ENCODE measurements at regions not wholly inside any gene's neighbourhood (a gene's known extent, or its start where the extent isn't known, plus 50 kb on each side); places are given as distances from the start of the nearest gene placed in this dataset.
"Not testable (repeated sequence)": the region's sequence is repeated elsewhere in the genome, so short reads cannot be mapped to it uniquely, and the experiment has no call there.

GRCh38 chr6:15153191-15153590, 92.7 kb upstream of the JARID2 start:
- no peak for TF ChIP-seq ZNF70 (CRISPR knock-in tag; IDR thresholded peaks at IDR 0.05)
- no peak for TF ChIP-seq TCF4 (CRISPR knock-in tag; IDR thresholded peaks at IDR 0.05; ENCODE audit: borderline replicate concordance)
- TF ChIP-seq ZFP3 (CRISPR knock-in tag; IDR thresholded peaks at IDR 0.05): no peak
- no peak for TF ChIP-seq CSRNP3 (CRISPR knock-in tag; IDR thresholded peaks at IDR 0.05)
- no peak for TF ChIP-seq ZC3H10 (CRISPR knock-in tag; IDR thresholded peaks at IDR 0.05)
- no peak for ATAC-seq

- no peak for ATAC-seq
- TF ChIP-seq SNAI2 (CRISPR knock-in tag; IDR thresholded peaks at IDR 0.05): no peak
- TF ChIP-seq, protein P1, sequence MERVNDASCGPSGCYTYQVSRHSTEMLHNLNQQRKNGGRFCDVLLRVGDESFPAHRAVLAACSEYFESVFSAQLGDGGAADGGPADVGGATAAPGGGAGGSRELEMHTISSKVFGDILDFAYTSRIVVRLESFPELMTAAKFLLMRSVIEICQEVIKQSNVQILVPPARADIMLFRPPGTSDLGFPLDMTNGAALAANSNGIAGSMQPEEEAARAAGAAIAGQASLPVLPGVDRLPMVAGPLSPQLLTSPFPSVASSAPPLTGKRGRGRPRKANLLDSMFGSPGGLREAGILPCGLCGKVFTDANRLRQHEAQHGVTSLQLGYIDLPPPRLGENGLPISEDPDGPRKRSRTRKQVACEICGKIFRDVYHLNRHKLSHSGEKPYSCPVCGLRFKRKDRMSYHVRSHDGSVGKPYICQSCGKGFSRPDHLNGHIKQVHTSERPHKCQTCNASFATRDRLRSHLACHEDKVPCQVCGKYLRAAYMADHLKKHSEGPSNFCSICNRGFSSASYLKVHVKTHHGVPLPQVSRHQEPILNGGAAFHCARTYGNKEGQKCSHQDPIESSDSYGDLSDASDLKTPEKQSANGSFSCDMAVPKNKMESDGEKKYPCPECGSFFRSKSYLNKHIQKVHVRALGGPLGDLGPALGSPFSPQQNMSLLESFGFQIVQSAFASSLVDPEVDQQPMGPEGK (CRISPR knock-in tag; IDR thresholded peaks at IDR 0.05; ENCODE audit: borderline replicate concordance): no peak
Observed at GRCh38 chr6:15157479-15157878, 88.4 kb upstream of the JARID2 start.

DNA sequence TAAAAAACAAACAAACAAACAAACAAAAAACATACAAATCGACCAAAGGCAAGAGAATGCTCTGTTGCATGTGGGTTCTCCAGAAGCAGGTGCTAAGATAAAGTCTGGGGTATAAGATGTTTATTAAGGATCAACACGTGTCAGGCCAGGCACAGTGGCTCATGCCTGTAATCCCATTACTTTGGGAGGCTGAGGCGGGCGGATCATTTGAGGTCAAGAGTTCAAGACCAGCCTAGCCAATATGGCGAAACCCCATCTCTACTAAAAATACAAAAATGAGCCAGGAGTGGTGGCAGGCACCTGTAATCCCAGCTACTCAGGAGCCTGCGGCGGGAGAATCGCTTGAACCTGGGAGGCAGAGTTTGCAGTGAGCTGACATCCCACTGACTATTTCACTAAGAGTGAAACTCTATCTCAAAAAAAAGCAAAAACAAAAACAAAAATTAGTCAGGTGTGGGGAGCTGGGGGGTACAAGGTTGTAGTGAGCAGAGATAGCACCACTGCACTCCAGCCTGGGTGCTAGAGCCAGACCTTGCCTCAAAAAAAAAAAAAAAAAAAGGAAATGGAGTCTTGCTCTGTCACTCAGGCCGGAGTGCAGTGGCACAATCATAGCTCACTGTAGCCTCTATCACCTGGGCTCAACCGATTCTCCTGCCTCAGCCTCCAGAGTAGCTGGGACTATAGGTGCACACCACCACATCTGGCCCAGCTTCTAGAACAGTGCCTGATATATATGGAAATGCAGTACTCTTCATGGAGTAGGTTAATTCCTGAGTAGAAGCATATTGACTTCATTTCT, 86.8 kb upstream of the JARID2 start:
- TF ChIP-seq OSR1 (CRISPR knock-in tag; IDR thresholded peaks at IDR 0.05): no peak
- no peak for ATAC-seq

DNA sequence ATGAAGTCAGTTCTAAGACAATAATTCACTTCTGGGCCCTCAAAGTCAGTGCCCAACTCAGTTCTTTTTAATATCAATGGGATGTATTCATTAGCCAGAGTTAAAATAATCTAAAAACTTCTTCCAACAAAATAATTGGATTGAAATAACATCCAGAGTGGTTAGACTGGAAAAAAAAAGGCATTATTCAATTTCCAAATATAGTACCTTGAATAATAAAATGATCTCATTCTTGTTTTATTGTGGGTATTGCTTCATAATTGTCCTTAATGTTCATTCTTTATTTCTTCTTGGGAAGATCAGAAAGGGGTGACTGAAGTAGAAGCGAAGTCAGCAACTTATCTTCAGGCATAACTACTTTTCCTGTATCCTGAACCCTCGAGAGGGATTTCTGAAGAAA, 85.1 kb upstream of the JARID2 start:
- no peak for ATAC-seq
- TF ChIP-seq ESRRG (CRISPR knock-in tag; IDR thresholded peaks at IDR 0.05) (no peak), ISL1 (CRISPR knock-in tag; IDR thresholded peaks at IDR 0.05) (0 out of 2 replicates have a peak, but pooled peaks have one; percentile 22)

- ATAC-seq: not testable (repeated sequence)
Observed at GRCh38 chr6:15164855-15165254, 81.0 kb upstream of the JARID2 start.

DNA sequence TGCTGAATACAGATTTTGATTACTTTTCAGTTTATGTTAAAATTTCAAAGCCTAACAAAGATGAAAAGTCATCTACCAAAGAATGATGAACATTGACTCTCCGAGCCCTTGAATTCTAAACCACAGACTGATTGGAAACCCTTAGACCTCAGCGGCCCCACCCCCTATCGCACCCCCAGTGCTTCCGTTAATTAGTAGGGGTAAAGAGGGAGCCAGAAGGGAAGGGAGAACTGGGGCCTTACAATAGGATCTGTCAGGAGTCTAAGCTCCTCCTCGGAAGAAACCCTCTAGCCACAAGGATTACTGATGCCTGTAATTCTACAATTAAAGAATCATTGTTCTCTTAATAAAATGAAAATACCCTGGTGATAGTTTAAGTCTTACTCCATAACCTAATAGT, 79.7 kb upstream of the JARID2 start:
- ATAC-seq: no peak
- TF ChIP-seq ZC3H10 (CRISPR knock-in tag; IDR thresholded peaks at IDR 0.05) (no peak), ZFP30 (CRISPR knock-in tag; IDR thresholded peaks at IDR 0.05) (no peak), CSRNP3 (CRISPR knock-in tag; IDR thresholded peaks at IDR 0.05) (no peak), OSR1 (CRISPR knock-in tag; IDR thresholded peaks at IDR 0.05) (no peak), TCF4 (CRISPR knock-in tag; IDR thresholded peaks at IDR 0.05; ENCODE audit: borderline replicate concordance) (no peak), ARNTL (CRISPR knock-in tag; IDR thresholded peaks at IDR 0.05; ENCODE audit: borderline replicate concordance, low read depth) (no peak), ZNF565 (CRISPR knock-in tag; conservative IDR thresholded peaks at IDR 0.05; ENCODE audit: low read depth) (no peak), TOX (CRISPR knock-in tag; IDR thresholded peaks at IDR 0.05; ENCODE audit: borderline replicate concordance) (no peak), ZNF70 (CRISPR knock-in tag; IDR thresholded peaks at IDR 0.05) (no peak), SNAI2 (CRISPR knock-in tag; IDR thresholded peaks at IDR 0.05) (no peak), GLIS3 (CRISPR knock-in tag; IDR thresholded peaks at IDR 0.05) (no peak), ZFP3 (CRISPR knock-in tag; IDR thresholded peaks at IDR 0.05) (no peak), CSDC2 (CRISPR knock-in tag; IDR thresholded peaks at IDR 0.05) (no peak)
- TF ChIP-seq, protein P2, sequence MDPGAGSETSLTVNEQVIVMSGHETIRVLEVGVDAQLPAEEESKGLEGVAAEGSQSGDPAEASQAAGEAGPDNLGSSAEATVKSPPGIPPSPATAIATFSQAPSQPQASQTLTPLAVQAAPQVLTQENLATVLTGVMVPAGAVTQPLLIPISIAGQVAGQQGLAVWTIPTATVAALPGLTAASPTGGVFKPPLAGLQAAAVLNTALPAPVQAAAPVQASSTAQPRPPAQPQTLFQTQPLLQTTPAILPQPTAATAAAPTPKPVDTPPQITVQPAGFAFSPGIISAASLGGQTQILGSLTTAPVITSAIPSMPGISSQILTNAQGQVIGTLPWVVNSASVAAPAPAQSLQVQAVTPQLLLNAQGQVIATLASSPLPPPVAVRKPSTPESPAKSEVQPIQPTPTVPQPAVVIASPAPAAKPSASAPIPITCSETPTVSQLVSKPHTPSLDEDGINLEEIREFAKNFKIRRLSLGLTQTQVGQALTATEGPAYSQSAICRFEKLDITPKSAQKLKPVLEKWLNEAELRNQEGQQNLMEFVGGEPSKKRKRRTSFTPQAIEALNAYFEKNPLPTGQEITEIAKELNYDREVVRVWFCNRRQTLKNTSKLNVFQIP (CRISPR knock-in tag; IDR thresholded peaks at IDR 0.05; ENCODE audit: borderline replicate concordance, low read depth): no peak
- TF ChIP-seq, protein P1 (CRISPR knock-in tag; IDR thresholded peaks at IDR 0.05; ENCODE audit: borderline replicate concordance): no peak
- TF ChIP-seq, protein P3, sequence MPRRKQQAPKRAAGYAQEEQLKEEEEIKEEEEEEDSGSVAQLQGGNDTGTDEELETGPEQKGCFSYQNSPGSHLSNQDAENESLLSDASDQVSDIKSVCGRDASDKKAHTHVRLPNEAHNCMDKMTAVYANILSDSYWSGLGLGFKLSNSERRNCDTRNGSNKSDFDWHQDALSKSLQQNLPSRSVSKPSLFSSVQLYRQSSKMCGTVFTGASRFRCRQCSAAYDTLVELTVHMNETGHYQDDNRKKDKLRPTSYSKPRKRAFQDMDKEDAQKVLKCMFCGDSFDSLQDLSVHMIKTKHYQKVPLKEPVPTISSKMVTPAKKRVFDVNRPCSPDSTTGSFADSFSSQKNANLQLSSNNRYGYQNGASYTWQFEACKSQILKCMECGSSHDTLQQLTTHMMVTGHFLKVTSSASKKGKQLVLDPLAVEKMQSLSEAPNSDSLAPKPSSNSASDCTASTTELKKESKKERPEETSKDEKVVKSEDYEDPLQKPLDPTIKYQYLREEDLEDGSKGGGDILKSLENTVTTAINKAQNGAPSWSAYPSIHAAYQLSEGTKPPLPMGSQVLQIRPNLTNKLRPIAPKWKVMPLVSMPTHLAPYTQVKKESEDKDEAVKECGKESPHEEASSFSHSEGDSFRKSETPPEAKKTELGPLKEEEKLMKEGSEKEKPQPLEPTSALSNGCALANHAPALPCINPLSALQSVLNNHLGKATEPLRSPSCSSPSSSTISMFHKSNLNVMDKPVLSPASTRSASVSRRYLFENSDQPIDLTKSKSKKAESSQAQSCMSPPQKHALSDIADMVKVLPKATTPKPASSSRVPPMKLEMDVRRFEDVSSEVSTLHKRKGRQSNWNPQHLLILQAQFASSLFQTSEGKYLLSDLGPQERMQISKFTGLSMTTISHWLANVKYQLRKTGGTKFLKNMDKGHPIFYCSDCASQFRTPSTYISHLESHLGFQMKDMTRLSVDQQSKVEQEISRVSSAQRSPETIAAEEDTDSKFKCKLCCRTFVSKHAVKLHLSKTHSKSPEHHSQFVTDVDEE (CRISPR knock-in tag; IDR thresholded peaks at IDR 0.05): no peak
- TF ChIP-seq, protein P4, sequence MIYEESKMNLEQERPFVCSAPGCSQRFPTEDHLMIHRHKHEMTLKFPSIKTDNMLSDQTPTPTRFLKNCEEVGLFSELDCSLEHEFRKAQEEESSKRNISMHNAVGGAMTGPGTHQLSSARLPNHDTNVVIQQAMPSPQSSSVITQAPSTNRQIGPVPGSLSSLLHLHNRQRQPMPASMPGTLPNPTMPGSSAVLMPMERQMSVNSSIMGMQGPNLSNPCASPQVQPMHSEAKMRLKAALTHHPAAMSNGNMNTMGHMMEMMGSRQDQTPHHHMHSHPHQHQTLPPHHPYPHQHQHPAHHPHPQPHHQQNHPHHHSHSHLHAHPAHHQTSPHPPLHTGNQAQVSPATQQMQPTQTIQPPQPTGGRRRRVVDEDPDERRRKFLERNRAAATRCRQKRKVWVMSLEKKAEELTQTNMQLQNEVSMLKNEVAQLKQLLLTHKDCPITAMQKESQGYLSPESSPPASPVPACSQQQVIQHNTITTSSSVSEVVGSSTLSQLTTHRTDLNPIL (CRISPR knock-in tag; IDR thresholded peaks at IDR 0.05; ENCODE audit: low read depth): no peak
